ENCODE measurements at regions not wholly inside any gene's neighbourhood (a gene's known extent, or its start where the extent isn't known, plus 50 kb on each side); places are given as distances from the start of the nearest gene placed in this dataset.

- Histone ChIP-seq H3K27ac (no peak overlapping the region), H3F3A (ENCODE audit: low read depth) (no peaks in the 10 kb centered on the region), H4K20me1 (ENCODE audit: low read depth) (no peaks in the 10 kb centered on the region), H3K79me2 (ENCODE audit: low read depth) (no peaks in the 10 kb centered on the region), H3K4me1 (no peaks in the 10 kb centered on the region), H3K9me3 (ENCODE audit: low read depth) (no peaks in the 10 kb centered on the region), H3K27me3 (no peaks in the 10 kb centered on the region), H2AFZ (replicated peaks) (no peak overlapping the region), H3K9ac (no peak overlapping the region), H3K4me3 (no peak overlapping the region), H3K36me3 (no peaks in the 10 kb centered on the region), H3K4me2 (no peak overlapping the region)
- no peak for TF ChIP-seq CTCF (IDR thresholded peaks at IDR 0.05)
- no peak for TF ChIP-seq EZH2 (IDR thresholded peaks at IDR 0.05)
- no peak for DNase-seq (ENCODE audit: low spot score)
- H3K27ac Mint-ChIP-seq = no peak overlapping the region
- no peak overlapping the region for H3K4me3 Mint-ChIP-seq
- no peaks in the 10 kb centered on the region for H3K27me3 Mint-ChIP-seq (ENCODE audit: insufficient read depth, low read depth)
- no peaks in the 10 kb centered on the region for H3K4me1 Mint-ChIP-seq
- no peaks in the 10 kb centered on the region for H3K9me3 Mint-ChIP-seq
- H3K36me3 Mint-ChIP-seq = no peaks in the 10 kb centered on the region
Measured at GRCh38 chrX:3527166-3527565, 180.7 kb upstream of the MXRA5 start.

GRCh38 chrX:3526731-3527130, 180.3 kb upstream of the MXRA5 start:
- no peak overlapping the region for H3K9ac ChIP-seq
- H3K27me3 ChIP-seq = no peaks in the 10 kb centered on the region
- H3K36me3 ChIP-seq = no peaks in the 10 kb centered on the region
- no peak overlapping the region for H3K27ac ChIP-seq
- H2AFZ ChIP-seq (replicated peaks) = no peak overlapping the region
- H3K4me3 ChIP-seq = no peak overlapping the region
- no peaks in the 10 kb centered on the region for H3K4me1 ChIP-seq
- H3F3A ChIP-seq (ENCODE audit: low read depth) = no peaks in the 10 kb centered on the region
- Mint-ChIP-seq H3K27me3 (ENCODE audit: insufficient read depth, low read depth) (no peaks in the 10 kb centered on the region), H3K4me3 (no peak overlapping the region), H3K9me3 (no peaks in the 10 kb centered on the region), H3K36me3 (no peaks in the 10 kb centered on the region), H3K4me1 (no peaks in the 10 kb centered on the region), H3K27ac (no peak overlapping the region)
- TF ChIP-seq EZH2 (IDR thresholded peaks at IDR 0.05) (no peak), EZH2phosphoT487 (IDR thresholded peaks at IDR 0.05) (no peak), CTCF (IDR thresholded peaks at IDR 0.05) (no peak)
- no peak overlapping the region for H3K4me2 ChIP-seq
- no peaks in the 10 kb centered on the region for H3K79me2 ChIP-seq (ENCODE audit: low read depth)
- no peaks in the 10 kb centered on the region for H3K9me3 ChIP-seq (ENCODE audit: low read depth)
- DNase-seq (ENCODE audit: low spot score) = no peak
- H4K20me1 ChIP-seq (ENCODE audit: low read depth) = no peaks in the 10 kb centered on the region

- Histone ChIP-seq H3K4me2 (no peak overlapping the region), H3K9me3 (ENCODE audit: low read depth) (no peaks in the 10 kb centered on the region), H3K27ac (no peak overlapping the region), H3K4me3 (no peak overlapping the region), H3K79me2 (ENCODE audit: low read depth) (no peaks in the 10 kb centered on the region), H3F3A (ENCODE audit: low read depth) (no peaks in the 10 kb centered on the region), H3K36me3 (no peaks in the 10 kb centered on the region), H2AFZ (replicated peaks) (no peak overlapping the region), H3K27me3 (no peaks in the 10 kb centered on the region), H3K4me1 (no peaks in the 10 kb centered on the region), H3K9ac (no peak overlapping the region), H4K20me1 (ENCODE audit: low read depth) (no peaks in the 10 kb centered on the region)
- TF ChIP-seq EZH2 (IDR thresholded peaks at IDR 0.05) (no peak), EZH2phosphoT487 (IDR thresholded peaks at IDR 0.05) (no peak), CTCF (IDR thresholded peaks at IDR 0.05) (no peak)
- DNase-seq (ENCODE audit: low spot score) = no peak
- Mint-ChIP-seq H3K4me3 (no peak overlapping the region), H3K27me3 (ENCODE audit: insufficient read depth, low read depth) (no peaks in the 10 kb centered on the region), H3K4me1 (no peaks in the 10 kb centered on the region), H3K36me3 (no peaks in the 10 kb centered on the region), H3K9me3 (no peaks in the 10 kb centered on the region), H3K27ac (no peak overlapping the region)
Measured at GRCh38 chrX:3526071-3526470, 179.6 kb upstream of the MXRA5 start.
